GM19324 (cell line): ENCODE measurements at regions not wholly inside any gene's neighbourhood (a gene's known extent, or its start where the extent isn't known, plus 50 kb on each side); places are given as distances from the start of the nearest gene placed in this dataset.

ENCODE experiments used
- ATAC-seq: cut with Tn5 transposase; IDR thresholded peaks from one replicate; pipeline ENCODE4 v1.9.1; 2021; ENCODE audit warnings: mild to moderate bottlenecking, moderate library complexity; ENCODE audit not compliant: unreplicated experiment, low FRiP score

DNA sequence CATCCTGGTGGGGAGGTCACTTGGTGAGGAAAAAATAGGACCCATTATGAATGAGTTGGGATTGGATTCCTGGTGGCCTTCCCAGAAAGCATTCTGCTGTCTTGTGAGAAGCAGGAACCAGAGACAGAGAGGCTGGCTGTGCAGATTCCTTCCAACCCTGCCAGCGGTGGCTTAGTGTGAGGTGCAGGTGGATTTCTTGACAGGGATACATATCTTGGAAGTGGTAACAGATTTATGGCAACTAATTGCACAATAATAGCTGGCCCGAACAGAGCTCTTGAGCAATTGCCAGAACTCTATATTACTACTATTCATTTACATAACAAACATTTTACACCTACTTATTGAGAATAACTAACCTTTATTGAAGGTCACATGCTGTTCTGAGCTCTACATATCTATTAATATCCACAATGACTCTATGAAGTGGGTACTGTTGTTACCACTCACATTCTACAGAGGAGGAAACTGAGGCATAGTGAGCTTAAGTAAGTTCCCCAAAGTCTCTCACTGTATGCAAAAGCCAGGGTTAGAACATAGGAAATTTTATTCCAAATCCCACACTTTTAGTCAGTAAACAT, 173.9 kb upstream of the SERP2 start:
- no peak for ATAC-seq

- ATAC-seq, result no peak
Observed at GRCh38 chr13:44206434-44206833, 167.2 kb upstream of the SERP2 start.

DNA sequence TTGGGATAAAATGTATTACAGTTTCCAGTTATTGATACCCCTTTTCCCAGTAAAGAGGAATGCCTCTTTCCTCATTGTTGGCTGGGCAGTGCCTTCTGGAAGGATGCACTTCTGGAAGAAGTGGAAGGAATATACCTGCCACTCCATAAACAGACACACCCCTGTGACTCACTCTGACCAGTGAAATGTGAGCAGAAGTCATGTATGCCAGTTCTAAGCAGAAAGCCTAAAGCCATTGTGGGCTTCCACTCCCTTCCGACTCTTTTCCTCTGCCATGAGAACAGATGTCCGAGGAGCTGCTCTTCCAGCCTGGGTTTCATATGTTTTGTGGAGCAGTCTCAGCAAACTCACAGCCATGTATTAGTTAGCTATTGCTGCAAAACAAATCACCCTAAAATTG, 166.1 kb upstream of the SERP2 start:
- ATAC-seq, result no peak

DNA sequence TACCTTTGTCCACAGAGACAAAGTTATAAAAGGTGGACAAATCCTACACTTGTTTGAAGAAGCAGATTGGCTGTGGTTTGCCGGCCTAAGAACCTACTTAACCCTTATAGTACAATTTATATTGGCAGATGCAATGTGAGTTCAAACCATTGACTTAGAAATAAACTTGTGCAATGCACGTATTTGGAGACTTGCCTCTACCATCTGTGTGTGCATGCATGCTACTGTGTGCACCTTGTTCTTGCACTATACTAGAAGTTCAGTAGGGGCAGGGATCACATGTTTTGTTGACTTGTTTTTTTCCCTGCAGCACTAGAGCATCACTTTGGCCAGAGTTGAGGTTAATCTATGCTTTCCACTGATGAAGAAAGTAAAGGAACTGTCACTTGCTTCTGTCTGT, 163.1 kb upstream of the SERP2 start:
- ATAC-seq, result no peak

GRCh38 chr13:44211286-44211685, 162.3 kb upstream of the SERP2 start:
- no peak for ATAC-seq

GRCh38 chr13:44211704-44212346, 161.8 kb upstream of the SERP2 start:
- no peak for ATAC-seq

DNA sequence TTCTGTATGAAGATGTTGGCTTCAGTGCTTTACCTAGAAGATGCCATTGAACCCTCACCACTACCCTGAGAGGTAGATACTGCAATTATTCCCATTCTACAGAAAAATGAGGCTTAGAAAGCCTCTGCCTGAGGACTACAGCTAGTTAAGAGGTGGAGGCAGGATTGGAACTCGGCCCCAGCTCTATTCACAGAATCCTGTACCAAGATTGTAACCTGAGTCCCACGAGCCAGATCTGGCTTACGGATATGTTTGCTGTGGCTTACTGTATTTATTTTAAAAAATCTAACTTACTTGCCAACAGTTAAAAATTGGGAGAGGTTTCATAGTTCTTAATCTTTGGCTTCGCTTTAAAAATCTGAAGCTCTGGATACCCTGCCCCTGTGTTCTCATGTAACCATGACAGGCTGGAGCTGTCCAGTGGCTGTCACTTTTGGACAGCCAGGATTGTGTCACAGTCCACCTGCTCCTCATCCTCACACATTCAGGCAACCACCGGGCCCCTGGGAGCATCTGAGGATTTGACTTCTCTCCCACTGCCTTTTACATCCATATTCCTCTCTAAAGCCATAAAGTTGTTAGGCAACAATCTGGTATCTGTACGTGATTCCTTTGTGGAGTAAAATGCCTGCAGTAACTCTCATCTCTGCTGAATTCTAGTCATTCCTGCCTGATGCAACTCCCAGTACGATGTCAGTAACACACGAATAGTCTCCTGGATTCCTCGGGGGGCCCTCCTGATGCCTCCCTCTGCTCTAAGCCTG, 160.8 kb upstream of the SERP2 start:
- no peak for ATAC-seq

DNA sequence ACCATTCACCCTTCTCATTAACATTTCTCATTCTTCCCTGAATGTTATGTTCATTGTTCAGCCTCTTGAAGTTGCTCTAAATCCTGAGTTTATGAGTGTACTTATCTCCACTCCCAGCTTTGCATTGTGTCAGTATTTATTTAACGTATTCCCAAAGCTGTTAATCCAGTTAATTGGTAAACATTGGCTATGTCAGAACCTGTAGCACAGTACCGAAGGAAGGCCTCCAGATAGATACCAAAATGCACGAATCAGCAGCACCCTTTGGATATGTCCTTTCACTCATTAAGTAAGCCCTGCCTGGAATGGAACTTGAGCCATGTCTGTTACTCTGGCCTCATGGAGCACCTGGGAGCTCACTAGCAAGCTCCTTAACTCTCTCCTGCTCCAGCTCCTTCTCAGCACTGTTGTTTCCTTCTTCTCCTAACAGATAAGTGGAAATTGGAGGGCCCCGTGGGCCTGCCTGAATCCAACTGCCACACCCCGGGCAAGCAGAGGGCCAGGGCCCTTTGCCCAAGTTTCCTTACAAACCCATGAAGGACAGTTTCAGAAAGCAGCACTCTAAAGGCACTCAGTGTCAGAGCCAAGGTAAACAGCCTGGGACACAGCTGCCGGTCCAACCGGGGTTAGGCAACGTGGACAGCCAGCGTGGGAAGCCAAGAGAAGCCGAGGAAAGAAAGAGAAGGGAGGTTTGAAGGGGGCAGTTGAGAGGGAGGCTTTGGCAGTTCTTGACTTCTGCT, 155.0 kb upstream of the SERP2 start:
- no peak for ATAC-seq

DNA sequence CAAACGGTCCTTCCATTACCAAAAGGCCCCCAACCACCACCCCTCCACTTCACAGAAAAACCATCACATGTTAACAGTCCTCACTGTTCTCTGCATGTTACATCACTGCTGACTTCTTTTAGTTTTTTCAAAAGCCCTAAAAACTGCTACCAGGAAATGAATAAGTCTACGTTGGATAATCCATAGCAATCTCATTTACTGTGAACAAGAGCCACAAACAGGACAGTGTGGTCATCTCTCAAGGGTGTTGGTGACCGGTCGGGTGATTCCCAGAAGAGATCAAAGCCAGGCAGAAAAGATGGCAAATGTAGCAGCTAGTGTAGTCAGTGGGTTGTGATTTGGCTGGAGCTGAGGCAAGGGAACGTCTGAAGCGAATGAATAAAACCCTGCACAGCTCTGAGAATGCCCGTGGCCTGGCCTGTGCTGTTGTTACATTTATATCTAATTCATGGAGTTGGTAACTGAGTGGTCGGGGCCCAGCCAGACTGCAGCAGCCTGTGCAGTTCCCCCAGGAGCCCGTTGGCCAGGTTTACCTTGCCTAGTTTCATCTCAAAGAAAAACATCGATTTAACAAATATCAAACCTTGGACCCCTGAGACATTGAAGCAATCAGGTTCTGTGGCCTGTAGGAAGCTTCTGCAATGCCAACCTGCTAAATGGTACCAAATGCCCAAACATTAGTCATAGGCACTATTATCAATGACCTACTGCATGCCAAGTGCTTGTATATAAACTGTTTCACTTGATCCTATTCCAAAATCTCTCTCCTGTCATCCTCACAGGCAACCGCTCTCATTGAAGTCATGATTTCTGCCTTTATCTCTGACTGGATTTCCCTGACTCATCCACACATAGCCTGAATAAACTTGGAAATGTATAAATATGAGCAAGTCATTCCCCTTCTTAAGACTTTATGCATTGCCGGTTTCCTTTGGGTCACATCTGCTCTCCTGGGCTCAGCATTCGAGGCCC, 153.8 kb upstream of the SERP2 start:
- ATAC-seq, result no peak

GRCh38 chr13:44220948-44221347, 152.7 kb upstream of the SERP2 start:
- ATAC-seq, result no peak

DNA sequence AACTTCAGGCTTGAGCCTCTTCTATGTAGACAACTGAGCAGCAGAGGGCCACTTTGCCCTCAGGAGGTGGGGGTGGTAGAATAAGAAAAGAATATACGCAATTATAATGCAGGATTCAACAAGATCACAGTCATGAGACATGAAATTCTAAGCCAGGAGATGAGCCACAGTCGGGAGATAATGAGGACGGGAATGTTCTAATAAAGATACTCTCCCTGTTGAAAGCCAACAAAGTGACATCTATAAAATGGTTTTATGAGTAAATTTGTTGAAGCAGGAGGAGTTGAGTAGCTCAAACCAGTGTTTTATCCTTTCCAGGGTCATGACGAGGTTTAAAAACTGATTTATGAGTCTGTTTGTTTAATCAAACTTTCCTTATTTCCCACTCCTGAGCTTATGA, 152.0 kb upstream of the SERP2 start:
- ATAC-seq, result no peak

- no peak for ATAC-seq
Observed at GRCh38 chr13:44223770-44224444, 149.7 kb upstream of the SERP2 start.

- no peak for ATAC-seq
Observed at GRCh38 chr13:44224450-44225149, 149.0 kb upstream of the SERP2 start.

GRCh38 chr13:44229371-44230030, 144.1 kb upstream of the SERP2 start:
- ATAC-seq, result no peak

GRCh38 chr13:44230071-44230470, 143.6 kb upstream of the SERP2 start:
- no peak for ATAC-seq

GRCh38 chr13:44230736-44231135, 142.9 kb upstream of the SERP2 start:
- ATAC-seq, result no peak

DNA sequence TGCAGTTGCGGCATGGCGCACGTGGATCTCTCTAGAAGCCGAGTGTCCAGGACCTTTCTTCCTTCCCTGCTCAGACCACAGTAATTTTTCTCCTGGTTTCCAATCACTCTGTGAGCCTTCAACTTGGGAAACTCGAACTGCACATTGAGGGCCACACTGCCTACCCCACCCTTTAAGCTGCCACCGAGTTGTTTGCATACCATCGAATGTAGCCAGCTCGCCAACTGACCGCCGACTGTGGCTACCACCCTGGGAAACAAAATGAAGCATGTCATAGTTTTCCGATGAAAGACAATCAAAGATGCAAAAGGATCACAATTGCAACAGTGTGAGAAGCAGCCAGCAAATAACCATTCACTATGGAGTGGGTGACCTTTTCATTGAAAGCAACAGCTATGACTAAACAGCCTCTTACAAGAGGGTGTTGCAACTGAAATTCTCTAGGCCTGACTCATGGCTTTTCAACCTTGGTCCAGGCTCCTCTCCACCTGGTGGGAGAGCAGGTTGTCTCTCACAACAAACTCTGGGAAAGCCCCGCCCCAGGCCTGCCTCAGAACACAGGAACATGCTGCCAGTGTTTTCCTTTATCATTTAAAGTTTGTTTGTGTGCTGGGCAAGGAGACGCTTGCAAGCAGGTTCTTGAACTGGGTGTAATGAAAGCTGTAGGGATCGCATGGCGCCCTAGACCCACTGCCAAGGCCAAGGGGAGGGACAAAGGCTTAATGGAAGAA, 141.7 kb upstream of the SERP2 start:
- no peak for ATAC-seq

- no peak for ATAC-seq
Observed at GRCh38 chr13:44232774-44233173, 140.8 kb upstream of the SERP2 start.
